HCT116 (cell line): ENCODE measurements at regions not wholly inside any gene's neighbourhood (a gene's known extent, or its start where the extent isn't known, plus 50 kb on each side); places are given as distances from the start of the nearest gene placed in this dataset.

Source experiments
- ATAC-seq: fragments of 200-7000 bp; cut with Tn5 transposase; 2 replicates; pipeline ENCODE4 v1.9.1; 2020; ENCODE audit warnings: mild to moderate bottlenecking, moderate library complexity
- BruUV-seq: library from RNA; stranded (reverse); fragments of 400-500 nt; replicated peaks from 2 replicates; lab custom pipeline; 2021; lab: Mats Ljungman, UMichigan
- CTCF ChIA-PET: fragments of 300-600 bp; sonication (Branson Sonifier 250); formaldehyde crosslinking; loops from one replicate; lab custom pipeline; 2021; ENCODE audit warnings: antibody characterized with exemption; lab: Charles Lee
- POLR2A ChIA-PET: fragments of 300-600, 350-600 bp; sonication (Branson Sonifier 250); formaldehyde crosslinking; loops from one replicate; lab custom pipeline; 2021; ENCODE audit warnings: antibody characterized with exemption; lab: Charles Lee
- RAD21 ChIA-PET, 2 experiments: fragments of 300-600 bp; sonication (Branson Sonifier 250); formaldehyde crosslinking; loops; one replicate each; lab custom pipeline; 2023; ENCODE audit warnings: low total read pairs in 2 of 2; ENCODE audit not compliant: uncharacterized antibody in 2 of 2, unreplicated experiment in 2 of 2, low non-redundant PET in 1 of 2; lab: Charles Lee
- DNase-seq: peaks from one replicate; pipeline ENCODE4 v3.0.0-alpha.2; 2010; ENCODE audit warnings: low read depth, low spot score
- H2AFZ ChIP-seq: fragments of 200-600 bp; shearing (Covaris generic), sonication (generic); 2 replicates; pipeline ENCODE4 v1.6.1; 2017; ENCODE audit warnings: low read depth, mixed run types, mixed read lengths, antibody characterized with exemption, low read length; ENCODE audit not compliant: poor library complexity, severe bottlenecking
- H3K27ac ChIP-seq: 2 replicates; pipeline ENCODE4 v1.5.1; 2012; ENCODE audit warnings: low read depth, low read length
- H3K27me3 ChIP-seq: fragments of 200-600 bp; sonication (generic); 2 replicates; pipeline ENCODE4 v1.6.1; 2016; ENCODE audit warnings: mixed run types, low read length, mixed read lengths; ENCODE audit not compliant: insufficient read depth
- H3K36me3 ChIP-seq, 2 experiments: fragments of 200-500 bp in 1 of 2; fragments of 200-600 bp in 1 of 2; sonication (Bioruptor generic) in 1 of 2; sonication (generic) in 1 of 2; 2 replicates each; pipeline versions ENCODE4 v1.5.1 to v1.6.1; 2014 to 2016; ENCODE audit warnings: low read length in 2 of 2, inconsistent platforms in 1 of 2, mixed read lengths in 1 of 2, mixed run types in 1 of 2; ENCODE audit not compliant: insufficient read depth in 2 of 2, control insufficient read depth in 1 of 2
- H3K4me1 ChIP-seq, 2 experiments: fragments of 200-600 bp in 1 of 2; sonication (generic) in 1 of 2; 2 replicates each; pipeline versions ENCODE4 v1.5.1 to v1.6.1; 2012 to 2017; ENCODE audit warnings: low read length in 2 of 2, inconsistent platforms in 1 of 2, mild to moderate bottlenecking in 1 of 2, mixed read lengths in 1 of 2, mixed run types in 1 of 2, moderate library complexity in 1 of 2; ENCODE audit not compliant: insufficient read depth in 2 of 2, control insufficient read depth in 1 of 2
- H3K4me2 ChIP-seq: fragments of 200-600 bp; sonication (generic); 2 replicates; pipeline ENCODE4 v1.6.1; 2017; ENCODE audit warnings: mixed run types, low read length, mixed read lengths
- H3K4me3 ChIP-seq, 2 experiments: fragments of 200-600 bp in 1 of 2; sonication (generic) in 1 of 2; replicated peaks in 1 of 2; 2 replicates each; pipeline ENCODE4 v1.5.1; 2011 to 2016; ENCODE audit warnings: low read length in 2 of 2, control low read depth in 1 of 2, low read depth in 1 of 2, mild to moderate bottlenecking in 1 of 2, mixed read lengths in 1 of 2, mixed run types in 1 of 2
- H3K79me2 ChIP-seq: fragments of 200-600 bp; sonication (generic); 2 replicates; pipeline ENCODE4 v1.6.1; 2017; ENCODE audit warnings: mild to moderate bottlenecking, mixed run types, low read length, moderate library complexity, mixed read lengths; ENCODE audit not compliant: insufficient read depth
- H3K9ac ChIP-seq: fragments of 200-600 bp; sonication (generic); 2 replicates; pipeline ENCODE4 v1.6.1; 2016; ENCODE audit warnings: low read length, mixed read lengths
- H3K9me2 ChIP-seq: fragments of 200-600 bp; sonication (generic), shearing (Covaris generic); 2 replicates; pipeline ENCODE4 v1.6.1; 2017; ENCODE audit warnings: mixed run types, mild to moderate bottlenecking, moderate library complexity; ENCODE audit not compliant: insufficient read depth
- H3K9me3 ChIP-seq, 2 experiments: fragments of 200-500 bp in 1 of 2; fragments of 200-600 bp in 1 of 2; sonication (Bioruptor generic) in 1 of 2; sonication (generic) in 1 of 2; 2 replicates each; pipeline ENCODE4 v1.6.1; 2014 to 2017; ENCODE audit warnings: low read length in 2 of 2, mixed read lengths in 2 of 2, inconsistent platforms in 1 of 2, low read depth in 1 of 2, mild to moderate bottlenecking in 1 of 2, mixed run types in 1 of 2, moderate library complexity in 1 of 2; ENCODE audit not compliant: control insufficient read depth in 1 of 2, insufficient read depth in 1 of 2
- H4K20me1 ChIP-seq: fragments of 200-600 bp; sonication (generic), shearing (Covaris generic); 2 replicates; pipeline ENCODE4 v1.6.1; 2017; ENCODE audit warnings: mixed run types, mild to moderate bottlenecking, moderate library complexity; ENCODE audit not compliant: insufficient read depth
- CBX3 ChIP-seq: IDR thresholded peaks from 2 replicates; pipeline ENCODE4 v1.6.1; 2012; ENCODE audit warnings: low read depth
- EGR1 ChIP-seq: IDR thresholded peaks from 2 replicates; pipeline ENCODE4 v1.6.1; 2012; ENCODE audit warnings: low read depth
- ELF1 ChIP-seq: IDR thresholded peaks from 2 replicates; pipeline ENCODE4 v1.6.1; 2012; ENCODE audit warnings: low read depth, borderline replicate concordance
- SIN3A ChIP-seq: IDR thresholded peaks from 2 replicates; pipeline ENCODE4 v1.6.1; 2012; ENCODE audit warnings: low read depth
- SRF ChIP-seq: IDR thresholded peaks from 2 replicates; pipeline ENCODE4 v1.6.1; 2012; ENCODE audit warnings: low read depth
- TCF7L2 ChIP-seq: IDR thresholded peaks from 2 replicates; pipeline ENCODE4 v1.7.0; 2011; ENCODE audit warnings: borderline replicate concordance, inconsistent platforms; ENCODE audit not compliant: insufficient read depth, insufficient read length; ENCODE audit errors: extremely low read depth
- ZFX ChIP-seq: fragments of 450-650 bp; IDR thresholded peaks from 2 replicates; pipeline ENCODE4 v1.6.1; 2017
- intact Hi-C: fragments of 100-400 bp; cut with micrococcal nuclease; formaldehyde crosslinking; loops from 2 replicates; pipeline ENCODE4 v1.10.0; 2022
- TF ChIP-seq, protein P1 (sequence below): IDR thresholded peaks from 2 replicates; pipeline ENCODE4 v1.6.1; 2012; ENCODE audit warnings: low read depth
- TF ChIP-seq, protein P2 (sequence below): IDR thresholded peaks from 2 replicates; pipeline ENCODE4 v1.6.1; 2011; ENCODE audit warnings: mild to moderate bottlenecking, low read length, moderate library complexity; ENCODE audit not compliant: insufficient replicate concordance; ENCODE audit errors: extremely low read depth

DNA sequence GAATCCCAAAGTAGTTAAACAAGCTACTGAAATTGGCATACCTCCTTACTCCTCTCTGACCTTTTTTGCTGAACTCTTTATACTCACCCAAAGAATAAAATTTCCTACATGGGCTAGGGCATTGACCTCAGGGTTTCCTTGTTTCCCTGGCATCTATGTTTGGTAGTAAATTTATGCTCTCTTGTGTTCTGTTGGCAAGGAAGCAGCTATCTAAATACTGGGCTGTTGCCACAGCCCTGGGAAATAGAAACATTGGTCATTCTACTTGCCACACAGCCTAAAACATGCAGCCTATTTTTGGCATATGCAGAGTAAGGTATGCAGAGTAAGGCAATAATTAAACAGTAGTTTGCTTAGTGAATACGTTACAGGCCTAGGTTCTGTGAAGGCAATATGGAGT, 351.4 kb downstream of the HLX start:
- BruUV-seq, result no TSS peak
- ChIA-PET RAD21 (no interaction called here), POLR2A (no interaction called here), CTCF (interaction anchor here (1.0 kb wide), 1 partner anchor 27 kb away, joined by 3 read pairs; no protein-coding TSS in a partner anchor)
- no peaks in the 10 kb centered on the region for H3K79me2 ChIP-seq
- no peak for DNase-seq
- H3K27me3 ChIP-seq, result no peaks in the 10 kb centered on the region
- no peaks in the 10 kb centered on the region for H3K4me1 ChIP-seq
- H3K27ac ChIP-seq, result no peak overlapping the region
- H3K36me3 ChIP-seq, result no peaks in the 10 kb centered on the region
- H3K9ac ChIP-seq, result no peak overlapping the region
- H3K4me2 ChIP-seq, result no peak overlapping the region
- H2AFZ ChIP-seq, result no peak overlapping the region
- intact Hi-C loops, result no loop called here
- H3K9me3 ChIP-seq, result no peaks in the 10 kb centered on the region
- H3K4me3 ChIP-seq, result no peak overlapping the region
- no peaks in the 10 kb centered on the region; the same call in 1 of the 2 replicates for H3K9me2 ChIP-seq
- TF ChIP-seq CBX3 (no peak), SRF (no peak), ELF1 (no peak), EGR1 (no peak), ZFX (no peak), SIN3A (no peak), TCF7L2 (no peak)
- TF ChIP-seq, protein P1, sequence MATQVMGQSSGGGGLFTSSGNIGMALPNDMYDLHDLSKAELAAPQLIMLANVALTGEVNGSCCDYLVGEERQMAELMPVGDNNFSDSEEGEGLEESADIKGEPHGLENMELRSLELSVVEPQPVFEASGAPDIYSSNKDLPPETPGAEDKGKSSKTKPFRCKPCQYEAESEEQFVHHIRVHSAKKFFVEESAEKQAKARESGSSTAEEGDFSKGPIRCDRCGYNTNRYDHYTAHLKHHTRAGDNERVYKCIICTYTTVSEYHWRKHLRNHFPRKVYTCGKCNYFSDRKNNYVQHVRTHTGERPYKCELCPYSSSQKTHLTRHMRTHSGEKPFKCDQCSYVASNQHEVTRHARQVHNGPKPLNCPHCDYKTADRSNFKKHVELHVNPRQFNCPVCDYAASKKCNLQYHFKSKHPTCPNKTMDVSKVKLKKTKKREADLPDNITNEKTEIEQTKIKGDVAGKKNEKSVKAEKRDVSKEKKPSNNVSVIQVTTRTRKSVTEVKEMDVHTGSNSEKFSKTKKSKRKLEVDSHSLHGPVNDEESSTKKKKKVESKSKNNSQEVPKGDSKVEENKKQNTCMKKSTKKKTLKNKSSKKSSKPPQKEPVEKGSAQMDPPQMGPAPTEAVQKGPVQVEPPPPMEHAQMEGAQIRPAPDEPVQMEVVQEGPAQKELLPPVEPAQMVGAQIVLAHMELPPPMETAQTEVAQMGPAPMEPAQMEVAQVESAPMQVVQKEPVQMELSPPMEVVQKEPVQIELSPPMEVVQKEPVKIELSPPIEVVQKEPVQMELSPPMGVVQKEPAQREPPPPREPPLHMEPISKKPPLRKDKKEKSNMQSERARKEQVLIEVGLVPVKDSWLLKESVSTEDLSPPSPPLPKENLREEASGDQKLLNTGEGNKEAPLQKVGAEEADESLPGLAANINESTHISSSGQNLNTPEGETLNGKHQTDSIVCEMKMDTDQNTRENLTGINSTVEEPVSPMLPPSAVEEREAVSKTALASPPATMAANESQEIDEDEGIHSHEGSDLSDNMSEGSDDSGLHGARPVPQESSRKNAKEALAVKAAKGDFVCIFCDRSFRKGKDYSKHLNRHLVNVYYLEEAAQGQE, result no peak
- TF ChIP-seq, protein P2, sequence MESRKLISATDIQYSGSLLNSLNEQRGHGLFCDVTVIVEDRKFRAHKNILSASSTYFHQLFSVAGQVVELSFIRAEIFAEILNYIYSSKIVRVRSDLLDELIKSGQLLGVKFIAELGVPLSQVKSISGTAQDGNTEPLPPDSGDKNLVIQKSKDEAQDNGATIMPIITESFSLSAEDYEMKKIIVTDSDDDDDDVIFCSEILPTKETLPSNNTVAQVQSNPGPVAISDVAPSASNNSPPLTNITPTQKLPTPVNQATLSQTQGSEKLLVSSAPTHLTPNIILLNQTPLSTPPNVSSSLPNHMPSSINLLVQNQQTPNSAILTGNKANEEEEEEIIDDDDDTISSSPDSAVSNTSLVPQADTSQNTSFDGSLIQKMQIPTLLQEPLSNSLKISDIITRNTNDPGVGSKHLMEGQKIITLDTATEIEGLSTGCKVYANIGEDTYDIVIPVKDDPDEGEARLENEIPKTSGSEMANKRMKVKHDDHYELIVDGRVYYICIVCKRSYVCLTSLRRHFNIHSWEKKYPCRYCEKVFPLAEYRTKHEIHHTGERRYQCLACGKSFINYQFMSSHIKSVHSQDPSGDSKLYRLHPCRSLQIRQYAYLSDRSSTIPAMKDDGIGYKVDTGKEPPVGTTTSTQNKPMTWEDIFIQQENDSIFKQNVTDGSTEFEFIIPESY, result no peak
- no peaks in the 10 kb centered on the region; the same call in 1 of the 2 replicates for H4K20me1 ChIP-seq
- no peak for ATAC-seq
